ENCODE measurements at regions not wholly inside any gene's neighbourhood (a gene's known extent, or its start where the extent isn't known, plus 50 kb on each side); places are given as distances from the start of the nearest gene placed in this dataset.

DNA sequence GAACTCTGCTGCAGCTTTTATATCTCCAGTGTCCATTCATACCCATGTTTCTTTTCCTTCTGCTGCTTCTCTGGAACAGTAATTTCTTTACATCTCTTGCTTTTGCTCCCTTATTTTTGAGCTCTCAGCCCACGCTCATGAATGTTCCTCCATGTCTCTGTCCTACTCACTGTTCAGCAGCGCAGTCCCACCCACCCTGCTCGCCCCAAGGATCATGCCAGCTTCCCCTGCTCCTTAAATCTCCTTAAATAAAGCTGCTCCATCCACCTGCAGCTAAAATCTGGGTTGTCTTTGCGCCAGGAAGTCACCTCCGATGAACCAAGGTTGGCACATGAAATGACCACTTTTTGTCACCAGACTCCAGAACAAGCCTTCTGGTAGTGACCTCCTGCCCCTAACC, 201.1 kb upstream of the RGS6 start:
- H3K27me3 ChIP-seq (ENCODE audit: insufficient read depth, low read depth) = no peaks in the 10 kb centered on the region
- H3K4me3 ChIP-seq (IDR thresholded peaks at IDR 0.05; ENCODE audit: insufficient read depth, low read depth, low read length) = no peak overlapping the region
- no peak overlapping the region for H3K4me2 ChIP-seq
- no peaks in the 10 kb centered on the region for H3K4me1 ChIP-seq (ENCODE audit: low read depth, poor library complexity, severe bottlenecking)
- no peaks in the 10 kb centered on the region for H3K36me3 ChIP-seq (ENCODE audit: insufficient read depth)
- TF ChIP-seq, protein P1, sequence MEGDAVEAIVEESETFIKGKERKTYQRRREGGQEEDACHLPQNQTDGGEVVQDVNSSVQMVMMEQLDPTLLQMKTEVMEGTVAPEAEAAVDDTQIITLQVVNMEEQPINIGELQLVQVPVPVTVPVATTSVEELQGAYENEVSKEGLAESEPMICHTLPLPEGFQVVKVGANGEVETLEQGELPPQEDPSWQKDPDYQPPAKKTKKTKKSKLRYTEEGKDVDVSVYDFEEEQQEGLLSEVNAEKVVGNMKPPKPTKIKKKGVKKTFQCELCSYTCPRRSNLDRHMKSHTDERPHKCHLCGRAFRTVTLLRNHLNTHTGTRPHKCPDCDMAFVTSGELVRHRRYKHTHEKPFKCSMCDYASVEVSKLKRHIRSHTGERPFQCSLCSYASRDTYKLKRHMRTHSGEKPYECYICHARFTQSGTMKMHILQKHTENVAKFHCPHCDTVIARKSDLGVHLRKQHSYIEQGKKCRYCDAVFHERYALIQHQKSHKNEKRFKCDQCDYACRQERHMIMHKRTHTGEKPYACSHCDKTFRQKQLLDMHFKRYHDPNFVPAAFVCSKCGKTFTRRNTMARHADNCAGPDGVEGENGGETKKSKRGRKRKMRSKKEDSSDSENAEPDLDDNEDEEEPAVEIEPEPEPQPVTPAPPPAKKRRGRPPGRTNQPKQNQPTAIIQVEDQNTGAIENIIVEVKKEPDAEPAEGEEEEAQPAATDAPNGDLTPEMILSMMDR (conservative IDR thresholded peaks at IDR 0.05; ENCODE audit: low read depth, low read length) = no peak
- H3K79me2 ChIP-seq (ENCODE audit: insufficient read depth, low read depth) = no peaks in the 10 kb centered on the region
- H2AFZ ChIP-seq (ENCODE audit: low read depth) = no peak overlapping the region
- no peaks in the 10 kb centered on the region for H4K20me1 ChIP-seq (ENCODE audit: insufficient read depth)
- H3K9ac ChIP-seq = no peak overlapping the region
- no peak overlapping the region for H3K27ac ChIP-seq

DNA sequence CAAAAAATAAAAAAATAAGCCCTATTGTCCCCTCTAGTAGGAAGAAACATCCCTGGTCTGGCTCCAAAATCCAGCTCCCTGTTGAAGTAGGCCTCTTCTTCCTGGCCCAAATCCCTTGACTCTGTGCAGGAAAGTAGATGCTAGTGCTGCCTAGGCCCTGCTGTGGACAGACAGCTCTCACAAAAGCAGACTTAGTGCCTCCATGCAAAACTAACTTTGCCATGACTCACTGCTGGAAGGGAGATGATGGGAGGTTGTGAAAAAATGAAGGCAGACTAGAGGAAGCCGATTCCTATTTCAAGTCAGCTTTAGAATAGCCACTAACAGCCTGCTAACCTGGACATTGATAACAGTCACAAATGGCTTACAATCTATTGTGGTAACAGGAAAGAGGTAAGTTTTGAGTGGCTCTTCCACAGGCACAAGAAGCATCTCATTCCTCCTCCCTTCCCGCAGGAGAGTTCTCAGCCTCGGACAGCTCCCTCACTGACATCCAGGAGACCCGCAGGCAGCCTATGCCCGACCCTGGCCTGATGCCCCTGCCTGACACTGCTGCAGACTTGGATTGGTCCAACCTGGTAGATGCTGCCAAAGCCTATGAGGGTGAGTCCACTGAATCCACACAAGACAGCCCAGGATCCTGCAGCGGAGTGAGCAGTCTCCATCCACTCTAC, 198.9 kb upstream of the RGS6 start:
- no peak overlapping the region for H3K9ac ChIP-seq
- no peaks in the 10 kb centered on the region for H3K27me3 ChIP-seq (ENCODE audit: insufficient read depth, low read depth)
- H4K20me1 ChIP-seq (ENCODE audit: insufficient read depth) = no peaks in the 10 kb centered on the region
- no peak overlapping the region for H2AFZ ChIP-seq (ENCODE audit: low read depth)
- no peaks in the 10 kb centered on the region for H3K79me2 ChIP-seq (ENCODE audit: insufficient read depth, low read depth)
- H3K4me1 ChIP-seq (ENCODE audit: low read depth, poor library complexity, severe bottlenecking) = no peaks in the 10 kb centered on the region
- H3K4me2 ChIP-seq = no peak overlapping the region
- TF ChIP-seq, protein P1 (conservative IDR thresholded peaks at IDR 0.05; ENCODE audit: low read depth, low read length) = no peak
- no peak overlapping the region for H3K4me3 ChIP-seq (IDR thresholded peaks at IDR 0.05; ENCODE audit: insufficient read depth, low read depth, low read length)
- no peak overlapping the region for H3K27ac ChIP-seq
- no peaks in the 10 kb centered on the region for H3K36me3 ChIP-seq (ENCODE audit: insufficient read depth)

DNA sequence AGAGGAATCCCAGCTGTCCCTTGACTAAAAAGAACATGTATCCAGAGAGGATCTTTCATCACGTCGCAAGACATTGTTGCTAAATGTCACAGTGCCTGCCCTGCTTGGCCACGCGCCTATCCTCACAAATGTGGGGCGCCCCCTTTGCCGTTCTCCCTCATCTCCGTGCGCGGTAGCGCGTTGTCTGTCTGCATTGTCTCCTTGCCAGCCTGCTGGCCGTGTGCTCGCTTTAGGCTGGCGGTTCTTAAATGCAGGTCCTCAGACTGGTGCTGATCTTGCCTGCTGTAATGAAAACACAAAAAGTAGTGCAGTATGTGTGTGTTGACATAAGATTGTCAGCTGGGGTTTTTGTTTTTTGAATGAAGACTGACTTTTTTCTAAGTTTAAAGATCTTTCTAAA, 198.2 kb upstream of the RGS6 start:
- Histone ChIP-seq H4K20me1 (ENCODE audit: insufficient read depth) (no peaks in the 10 kb centered on the region), H3K36me3 (ENCODE audit: insufficient read depth) (no peaks in the 10 kb centered on the region), H3K4me3 (IDR thresholded peaks at IDR 0.05; ENCODE audit: insufficient read depth, low read depth, low read length) (no peak overlapping the region), H3K4me2 (no peak overlapping the region), H2AFZ (ENCODE audit: low read depth) (no peak overlapping the region), H3K27ac (no peak overlapping the region), H3K4me1 (ENCODE audit: low read depth, poor library complexity, severe bottlenecking) (no peaks in the 10 kb centered on the region), H3K79me2 (ENCODE audit: insufficient read depth, low read depth) (no peaks in the 10 kb centered on the region), H3K27me3 (ENCODE audit: insufficient read depth, low read depth) (no peaks in the 10 kb centered on the region), H3K9ac (no peak overlapping the region)
- TF ChIP-seq, protein P1 (conservative IDR thresholded peaks at IDR 0.05; ENCODE audit: low read depth, low read length) = no peak

DNA sequence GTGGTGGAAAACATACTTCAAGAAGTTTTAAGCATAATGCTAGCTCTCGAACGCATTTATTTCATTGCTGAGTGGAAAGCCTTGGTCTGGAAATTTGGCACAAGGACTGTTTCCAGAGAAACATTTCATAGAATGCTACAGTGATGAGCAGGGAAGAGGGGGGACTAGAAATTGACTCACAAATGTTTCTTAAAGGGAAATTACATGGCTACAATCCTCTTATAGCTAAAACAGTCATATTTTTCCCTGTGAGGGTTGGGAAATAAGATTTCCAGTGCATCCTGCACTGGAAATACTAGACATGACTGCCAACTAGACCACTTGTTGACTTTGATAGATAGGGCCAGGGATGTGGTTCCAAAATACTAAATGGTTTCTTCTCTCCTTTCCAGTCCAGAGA, 197.3 kb upstream of the RGS6 start:
- Histone ChIP-seq H2AFZ (ENCODE audit: low read depth) (no peak overlapping the region), H4K20me1 (ENCODE audit: insufficient read depth) (no peaks in the 10 kb centered on the region), H3K79me2 (ENCODE audit: insufficient read depth, low read depth) (no peaks in the 10 kb centered on the region), H3K4me3 (IDR thresholded peaks at IDR 0.05; ENCODE audit: insufficient read depth, low read depth, low read length) (no peak overlapping the region), H3K9ac (no peak overlapping the region), H3K36me3 (ENCODE audit: insufficient read depth) (no peaks in the 10 kb centered on the region), H3K27me3 (ENCODE audit: insufficient read depth, low read depth) (no peaks in the 10 kb centered on the region), H3K27ac (no peak overlapping the region), H3K4me1 (ENCODE audit: low read depth, poor library complexity, severe bottlenecking) (no peaks in the 10 kb centered on the region), H3K4me2 (no peak overlapping the region)
- TF ChIP-seq, protein P1 (conservative IDR thresholded peaks at IDR 0.05; ENCODE audit: low read depth, low read length) = no peak
